ENCODE measurements at regions not wholly inside any gene's neighbourhood (a gene's known extent, or its start where the extent isn't known, plus 50 kb on each side); places are given as distances from the start of the nearest gene placed in this dataset.

- H3K36me3 ChIP-seq (ENCODE audit: control insufficient read depth in 4 of 4, insufficient read depth in 4 of 4, low read length in 4 of 4) = peaks cover 0 to 9% (median 3%) of the 10 kb centered on the region in 4 donors
- DNase-seq (no peak), ATAC-seq (ENCODE audit: insufficient read depth, low FRiP score) (no peak)
- H3K4me3 ChIP-seq = no peak overlapping the region
- H3K27ac ChIP-seq (ENCODE audit: low read depth in 1 of 2, low read length in 1 of 2) = no peak overlapping the region
- no peak overlapping the region for H3K9ac ChIP-seq (ENCODE audit: insufficient read depth in 1 of 2, low read length in 2 of 2)
- H3K4me1 ChIP-seq (ENCODE audit: control insufficient read depth in 5 of 5, insufficient read depth in 5 of 5, low read length in 5 of 5) = no peaks in the 10 kb centered on the region
- H3K9me3 ChIP-seq (ENCODE audit: control insufficient read depth in 4 of 4, insufficient read depth in 3 of 4, low read length in 3 of 4) = peaks cover 0 to 2% (median 0%) of the 10 kb centered on the region in 4 donors
- no peaks in the 10 kb centered on the region for H3K27me3 ChIP-seq (ENCODE audit: control insufficient read depth in 3 of 3, insufficient read depth in 3 of 3, low read length in 2 of 3)
- 92 to 100% methylated on average over 1 of the region's 1 CpG for WGBS, 2 donors
- TF ChIP-seq CTCF (IDR thresholded peaks at IDR 0.05; ENCODE audit: control extremely low read depth, extremely low read depth) = no peak
Measured at GRCh38 chr3:74282202-74282601, 332.3 kb downstream of the CNTN3 start.

GRCh38 chr3:74281705-74282104 is 332.8 kb downstream of the CNTN3 start:
- peaks cover 0 to 8% (median 3%) of the 10 kb centered on the region in 4 donors for H3K36me3 ChIP-seq (ENCODE audit: control insufficient read depth in 4 of 4, insufficient read depth in 4 of 4, low read length in 4 of 4)
- no peak overlapping the region for H3K9ac ChIP-seq (ENCODE audit: insufficient read depth in 1 of 2, low read length in 2 of 2)
- H3K4me3 ChIP-seq = no peak overlapping the region
- H3K4me1 ChIP-seq (ENCODE audit: control insufficient read depth in 5 of 5, insufficient read depth in 5 of 5, low read length in 5 of 5) = no peaks in the 10 kb centered on the region
- DNase-seq (no peak), ATAC-seq (ENCODE audit: insufficient read depth, low FRiP score) (no peak)
- peaks cover 0 to 2% (median 0%) of the 10 kb centered on the region in 4 donors for H3K9me3 ChIP-seq (ENCODE audit: control insufficient read depth in 4 of 4, insufficient read depth in 3 of 4, low read length in 3 of 4)
- WGBS, 2 donors = 71 to 76% methylated on average over 1 of the region's 1 CpG
- H3K27ac ChIP-seq (ENCODE audit: low read depth in 1 of 2, low read length in 1 of 2) = no peak overlapping the region
- no peaks in the 10 kb centered on the region for H3K27me3 ChIP-seq (ENCODE audit: control insufficient read depth in 3 of 3, insufficient read depth in 3 of 3, low read length in 2 of 3)
- TF ChIP-seq CTCF (IDR thresholded peaks at IDR 0.05; ENCODE audit: control extremely low read depth, extremely low read depth) = no peak

- no peaks in the 10 kb centered on the region for H3K27me3 ChIP-seq (ENCODE audit: control insufficient read depth in 3 of 3, insufficient read depth in 3 of 3, low read length in 2 of 3)
- TF ChIP-seq CTCF (IDR thresholded peaks at IDR 0.05; ENCODE audit: control extremely low read depth, extremely low read depth) = no peak
- H3K27ac ChIP-seq (ENCODE audit: low read depth in 1 of 2, low read length in 1 of 2) = no peak overlapping the region
- WGBS, 2 donors = 83 to 85% methylated on average over 12 of the region's 12 CpGs
- peaks cover 0 to 6% (median 0%) of the 10 kb centered on the region in 5 donors for H3K4me1 ChIP-seq (ENCODE audit: control insufficient read depth in 5 of 5, insufficient read depth in 5 of 5, low read length in 5 of 5)
- peaks cover 0 to 2% (median 0%) of the 10 kb centered on the region in 4 donors for H3K36me3 ChIP-seq (ENCODE audit: control insufficient read depth in 4 of 4, insufficient read depth in 4 of 4, low read length in 4 of 4)
- no peak for ATAC-seq (ENCODE audit: insufficient read depth, low FRiP score)
- DNase-seq = no peak
- peaks cover 0 to 2% (median 0%) of the 10 kb centered on the region in 4 donors for H3K9me3 ChIP-seq (ENCODE audit: control insufficient read depth in 4 of 4, insufficient read depth in 3 of 4, low read length in 3 of 4)
- H3K4me3 ChIP-seq = no peak overlapping the region
- H3K9ac ChIP-seq (ENCODE audit: insufficient read depth in 1 of 2, low read length in 2 of 2) = no peak overlapping the region
Measured at GRCh38 chr3:74273555-74274402, 340.7 kb downstream of the CNTN3 start.

All from lung (tissue), 11 donors.